NCI-H82 treated with DMSO at 0.1 percent for 48 hours (cell line): ENCODE measurements at regions not wholly inside any gene's neighbourhood (a gene's known extent, or its start where the extent isn't known, plus 50 kb on each side); places are given as distances from the start of the nearest gene placed in this dataset.

Experiments
- DNase-seq: peaks from one replicate; lab custom pipeline; 2025; ENCODE audit not compliant: unreplicated experiment; lab: John Stamatoyannopoulos, UW

DNA sequence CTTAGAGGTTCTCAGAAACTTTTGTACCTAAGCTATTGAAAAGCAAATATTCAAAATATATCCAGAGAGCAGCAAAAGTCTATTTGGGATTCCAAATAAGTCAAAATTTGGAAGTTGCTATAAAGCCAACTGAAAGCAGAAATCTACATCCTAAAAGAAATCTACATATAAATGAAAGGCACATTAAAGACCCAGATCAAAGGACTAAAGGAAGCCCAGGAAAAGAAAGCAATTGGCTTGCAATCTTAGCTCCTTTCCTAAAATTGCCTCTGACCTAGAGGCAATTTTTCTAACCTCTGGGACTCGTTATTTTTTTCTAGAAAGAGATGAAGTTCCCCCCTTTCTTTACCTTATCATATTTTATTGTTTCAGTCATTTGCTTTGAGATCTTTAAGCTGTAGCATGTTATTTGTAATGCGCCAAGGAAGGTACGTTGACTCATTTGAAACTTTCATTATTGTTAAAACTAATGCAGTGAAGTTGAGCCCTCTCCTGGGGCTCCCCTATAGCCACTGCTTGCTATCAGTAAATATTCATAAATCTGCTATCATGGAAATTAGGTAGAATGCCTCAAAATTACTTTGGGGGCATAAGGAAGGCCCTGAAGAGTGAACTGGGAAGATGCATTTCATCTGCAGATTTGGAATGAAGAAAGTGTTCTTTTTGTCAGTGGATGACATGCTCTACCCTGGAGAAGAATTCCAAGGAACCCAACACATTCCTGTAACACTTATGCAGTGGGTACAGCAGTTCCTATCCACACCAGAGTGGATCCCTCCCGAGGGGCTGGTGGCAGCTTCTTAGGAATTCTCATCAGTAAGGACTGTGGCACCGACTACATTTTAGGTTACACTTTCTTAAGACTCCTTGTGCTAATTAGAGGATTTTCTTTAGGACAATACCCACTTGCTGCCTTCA, 177.8 kb upstream of the IGFBP7 start:
- DNase-seq, result no peak

DNA sequence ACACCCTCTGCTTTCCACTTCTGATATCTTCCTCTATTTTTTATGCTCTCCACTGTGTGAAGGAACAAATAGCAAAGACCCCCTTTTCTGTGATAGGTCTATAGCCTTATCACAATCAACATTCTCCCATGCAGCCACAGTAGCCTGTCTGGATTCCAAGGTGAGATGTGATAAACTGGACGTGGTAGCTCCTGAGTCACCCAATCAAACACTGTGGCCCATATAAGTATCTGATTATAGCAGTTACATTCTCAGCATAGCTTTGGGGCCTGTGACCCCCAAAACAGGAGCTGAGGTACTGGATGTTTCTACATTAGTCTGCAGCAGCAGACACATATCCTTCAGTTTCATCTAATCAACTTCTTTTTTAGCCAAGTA, 172.7 kb upstream of the IGFBP7 start:
- DNase-seq, result no peak

DNA sequence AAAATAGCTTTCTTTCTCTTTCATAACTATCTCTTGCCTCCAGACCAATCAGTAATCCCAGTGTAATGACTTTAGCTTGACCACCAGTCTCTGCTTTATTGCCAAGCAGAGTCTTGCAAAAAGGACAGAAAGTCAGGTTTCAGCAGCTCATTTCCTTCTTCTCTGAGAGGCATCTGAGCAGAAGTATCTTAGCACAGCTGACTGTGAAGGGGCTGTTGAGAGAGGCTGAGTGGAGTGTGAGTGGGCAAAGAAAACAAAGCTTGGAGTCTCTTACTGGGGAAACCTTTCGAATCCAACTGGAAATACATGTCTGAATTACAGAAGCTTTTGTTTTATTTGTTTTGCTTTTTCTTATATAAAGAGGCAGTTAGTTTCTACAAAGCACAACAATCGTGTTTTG, 170.3 kb upstream of the IGFBP7 start:
- no peak for DNase-seq

DNA sequence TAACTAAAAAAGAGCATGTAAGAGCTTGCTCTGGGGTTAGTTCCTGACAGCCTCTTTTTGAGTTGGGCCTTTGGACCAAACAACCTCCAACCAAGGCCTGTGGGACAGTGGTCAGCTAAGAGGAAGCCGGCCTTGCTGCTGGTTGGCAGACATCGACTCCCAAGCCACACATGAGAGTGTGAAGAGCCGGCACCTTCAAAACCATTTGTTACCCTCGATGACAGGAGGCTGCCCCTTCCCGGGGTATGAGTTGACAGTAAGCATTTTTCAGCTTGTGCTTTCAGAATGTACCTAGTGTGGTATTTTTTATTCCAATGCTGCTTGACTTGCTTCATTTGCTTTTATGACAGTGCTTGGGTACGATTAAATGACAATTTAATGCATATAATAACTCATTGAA, 168.6 kb upstream of the IGFBP7 start:
- DNase-seq, result no peak

DNA sequence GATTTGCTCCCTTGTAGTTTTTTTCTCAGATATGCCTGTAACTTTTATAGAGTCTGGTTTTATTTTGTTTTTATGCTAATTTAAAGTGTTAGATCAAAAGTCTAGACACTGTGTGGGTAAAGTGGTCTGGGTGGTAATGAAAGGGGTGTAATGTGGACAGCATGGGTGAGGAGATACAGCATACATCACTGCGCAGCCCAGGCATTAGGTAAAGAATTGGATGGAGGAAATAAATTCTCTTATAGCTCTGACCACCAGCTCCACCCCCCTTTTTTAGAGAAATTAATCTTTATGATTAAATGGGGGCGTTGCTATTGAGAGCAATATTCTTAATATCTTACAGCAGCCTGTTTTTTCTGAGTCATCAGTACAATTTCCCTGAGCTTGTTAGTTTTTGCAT, 163.9 kb upstream of the IGFBP7 start:
- DNase-seq, result no peak

DNA sequence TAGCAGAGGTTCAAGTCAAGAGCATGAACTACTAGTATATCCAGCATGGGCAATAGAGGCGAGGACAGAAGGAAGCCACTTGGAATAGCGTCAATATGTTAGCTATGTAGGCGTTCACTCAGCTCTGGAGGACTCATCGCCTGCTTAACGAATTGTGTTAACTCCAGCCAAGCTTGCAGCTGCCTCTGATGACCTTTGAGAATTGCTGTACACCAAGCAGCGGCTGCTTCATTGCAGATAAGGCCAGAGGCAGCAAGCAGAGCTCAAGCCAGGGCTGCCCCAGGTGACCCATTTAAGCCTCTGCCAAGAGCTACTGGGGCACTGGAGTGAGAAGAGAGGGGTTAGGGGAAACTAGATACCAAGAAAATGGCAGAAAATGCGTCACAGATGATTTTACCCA, 160.2 kb upstream of the IGFBP7 start:
- no peak for DNase-seq

DNA sequence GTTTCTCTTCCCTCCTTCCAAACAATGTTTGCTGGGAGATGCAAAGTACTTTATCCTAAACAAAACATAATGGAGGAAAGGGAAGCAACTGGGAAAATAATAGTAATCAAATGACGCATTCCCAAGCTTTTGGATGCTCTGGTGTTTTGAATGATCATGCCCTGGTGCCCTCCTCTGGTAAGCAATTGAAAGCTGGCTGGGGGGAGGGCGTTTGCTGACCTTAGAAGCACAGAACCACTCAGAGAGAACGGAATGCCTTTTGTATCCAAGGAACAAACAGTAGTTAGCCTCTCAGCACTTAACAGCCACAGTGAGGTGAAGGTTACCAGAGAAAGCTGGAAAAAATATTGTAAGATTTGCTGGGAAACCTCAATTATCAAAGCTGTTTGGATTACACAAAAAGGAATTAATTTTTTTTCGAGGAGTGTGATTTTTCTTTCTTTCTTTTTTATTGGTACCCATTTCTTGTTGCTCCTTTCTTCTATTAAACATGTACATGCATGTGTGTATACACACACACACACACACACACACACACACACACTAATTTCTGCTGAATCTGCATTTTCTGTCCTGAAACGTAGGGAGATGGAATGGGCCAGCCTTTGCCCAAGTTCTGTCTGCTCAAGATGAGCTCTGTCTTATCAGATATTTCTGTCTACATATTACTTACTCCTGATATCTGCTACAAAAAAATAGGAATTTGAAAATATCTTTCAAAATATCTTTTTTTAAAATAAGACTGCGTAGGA, 155.8 kb upstream of the IGFBP7 start:
- DNase-seq, result no peak

DNA sequence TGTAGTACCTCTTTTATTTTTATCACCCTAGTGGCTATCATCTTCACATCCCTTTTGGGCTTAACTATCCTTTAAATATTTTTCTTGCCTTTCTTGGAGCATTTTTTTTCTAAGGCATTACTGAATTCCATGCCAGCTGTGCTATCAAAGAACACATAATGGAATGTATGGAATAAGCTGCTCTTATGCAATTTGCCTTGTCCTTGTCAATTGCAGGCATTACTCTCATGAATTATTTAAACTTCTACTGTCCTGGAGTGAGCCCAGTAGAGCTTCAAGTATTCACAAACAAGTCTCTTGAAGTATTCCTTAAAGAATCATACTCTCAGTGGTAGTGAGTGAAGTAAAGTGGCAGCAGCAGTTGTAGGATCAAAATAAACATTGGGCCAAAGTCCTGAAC, 144.6 kb upstream of the IGFBP7 start:
- DNase-seq, result no peak

DNA sequence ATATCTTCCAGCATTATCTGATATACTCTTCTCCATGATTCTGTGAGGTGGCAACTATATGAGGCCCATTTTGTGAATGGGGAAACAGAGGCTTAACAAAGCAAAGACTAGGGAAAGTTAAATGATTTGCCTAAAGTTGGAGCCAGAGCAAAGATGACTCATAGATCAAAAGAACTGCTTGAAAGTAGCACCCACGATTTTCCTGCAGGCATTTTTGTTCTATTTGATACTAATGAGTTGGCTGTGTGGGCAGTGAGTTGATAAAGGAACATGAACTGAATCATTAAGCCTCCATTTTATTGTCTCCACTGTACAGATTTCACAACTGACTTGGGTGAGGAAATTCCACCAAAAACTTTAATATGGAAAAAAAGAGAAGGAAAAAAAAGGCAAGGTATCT, 138.9 kb upstream of the IGFBP7 start:
- no peak for DNase-seq

DNA sequence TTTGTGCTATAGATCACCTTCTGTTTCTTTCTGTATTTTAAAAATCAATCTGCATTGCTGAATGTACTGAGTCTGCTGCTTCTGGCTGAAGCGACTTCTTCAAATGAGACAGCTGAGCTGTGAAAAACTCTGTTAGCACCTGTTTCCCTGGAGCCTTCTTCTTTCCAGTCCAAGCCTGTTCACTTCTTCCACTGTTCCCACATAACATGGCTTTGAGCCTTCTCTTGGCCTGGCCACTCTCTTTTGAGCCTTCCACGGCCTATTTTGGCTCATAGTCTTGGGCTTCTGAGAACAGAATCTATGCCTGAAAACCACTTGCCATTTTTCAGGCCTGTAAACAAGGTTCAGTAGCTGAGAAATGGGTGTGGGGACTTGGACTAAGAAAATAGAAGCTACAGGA, 132.9 kb upstream of the IGFBP7 start:
- no peak for DNase-seq

DNA sequence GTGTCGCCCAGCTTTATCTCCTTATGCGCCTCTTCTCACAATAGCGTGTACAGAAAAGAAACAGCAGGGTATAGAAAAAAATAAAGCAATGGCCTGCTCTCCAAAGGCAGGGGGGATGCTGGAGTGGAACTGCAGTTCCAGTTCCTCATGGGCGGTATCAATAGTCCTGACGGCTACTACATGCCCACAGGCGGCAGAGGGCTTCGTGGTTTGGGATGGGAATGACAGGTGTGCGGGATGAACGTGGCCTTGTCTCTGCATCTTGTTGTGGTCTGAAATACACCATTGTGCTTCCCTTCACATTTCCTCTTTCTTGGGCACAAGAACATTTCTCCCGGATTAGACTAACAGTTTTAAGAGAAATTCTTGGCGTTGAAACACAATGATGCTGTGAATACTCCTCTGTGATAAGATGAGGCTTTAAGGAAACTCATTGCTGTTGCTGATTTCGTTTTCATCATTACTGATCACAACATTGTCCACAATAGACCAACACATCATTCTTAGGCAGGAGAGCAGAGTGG, 124.1 kb upstream of the IGFBP7 start:
- DNase-seq, result no peak

DNA sequence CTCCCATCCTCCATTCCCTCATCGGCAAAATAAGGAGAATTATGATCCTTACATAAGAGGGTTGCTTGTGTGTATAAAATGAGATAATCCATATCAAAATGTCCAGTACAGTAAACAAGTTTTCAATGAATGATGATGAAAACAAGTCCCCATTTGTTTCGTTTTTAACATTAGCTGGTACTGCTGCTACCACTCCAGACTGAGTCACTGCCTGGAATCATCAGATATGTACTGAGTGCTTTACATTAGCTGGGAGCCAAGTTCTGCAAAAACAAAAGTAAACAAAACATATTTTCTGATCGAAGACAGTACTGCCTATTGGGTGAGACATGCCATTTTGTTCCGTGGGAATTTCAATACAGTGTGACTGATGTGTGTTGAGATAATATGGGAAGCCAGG, 123.2 kb upstream of the IGFBP7 start:
- DNase-seq, result no peak

DNA sequence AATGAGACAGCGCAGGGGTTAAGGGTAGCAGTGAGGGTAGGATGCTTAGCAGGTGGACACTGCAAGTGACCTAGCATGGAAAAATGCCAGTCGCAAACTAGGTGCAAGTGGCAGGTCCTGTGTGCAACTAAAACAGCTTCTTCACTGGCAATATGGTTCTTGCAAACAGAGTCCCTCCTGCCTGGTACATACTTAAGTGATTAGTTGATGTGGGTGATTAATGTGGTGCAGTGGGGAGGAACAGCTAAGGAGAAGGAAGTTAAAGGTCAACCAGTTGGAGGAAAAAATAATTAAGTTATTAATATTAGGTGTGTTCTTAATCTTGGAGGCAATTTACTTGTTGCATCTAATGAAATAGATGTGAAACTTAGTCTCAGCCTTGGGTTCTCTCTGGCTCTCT, 121.6 kb upstream of the IGFBP7 start:
- DNase-seq, result no peak

DNA sequence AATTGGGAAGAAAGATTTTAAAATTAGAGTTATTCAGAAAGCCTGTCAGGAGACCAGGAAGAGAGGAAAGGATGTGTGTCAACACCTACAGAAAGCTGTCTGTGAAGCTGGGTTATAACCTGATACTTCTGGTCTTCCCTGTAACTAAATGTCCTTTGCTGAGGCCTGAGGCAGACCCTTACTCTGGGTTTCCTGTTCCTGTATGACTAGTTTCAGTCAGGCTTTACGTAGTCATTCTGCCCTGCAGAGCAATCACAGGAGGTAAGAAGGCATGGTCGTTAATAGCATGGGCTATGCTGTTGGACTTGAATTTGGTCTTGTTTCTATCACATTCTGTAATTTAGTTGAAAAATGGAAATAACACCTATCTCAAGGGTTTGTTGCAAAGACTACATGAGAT, 110.5 kb upstream of the IGFBP7 start:
- no peak for DNase-seq

DNA sequence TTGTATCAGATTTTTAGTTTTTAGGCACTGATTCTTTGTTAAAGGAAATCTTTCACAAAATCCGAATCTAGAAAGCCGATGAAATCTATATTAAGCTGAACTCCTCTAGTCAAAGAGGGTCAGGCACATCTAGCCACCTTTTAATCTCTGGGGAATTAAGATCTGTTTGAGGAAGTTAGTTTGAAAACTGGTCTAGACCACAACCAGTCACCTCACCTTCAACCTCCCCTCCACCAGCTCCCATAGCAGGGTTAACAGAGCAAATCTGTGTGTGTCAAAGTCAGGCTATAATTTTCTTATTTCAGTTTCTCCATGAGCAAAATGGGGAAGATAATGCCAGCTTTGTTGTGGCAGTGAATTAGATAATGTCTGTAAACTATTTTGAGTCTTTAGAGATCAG, 110.0 kb upstream of the IGFBP7 start:
- no peak for DNase-seq

DNA sequence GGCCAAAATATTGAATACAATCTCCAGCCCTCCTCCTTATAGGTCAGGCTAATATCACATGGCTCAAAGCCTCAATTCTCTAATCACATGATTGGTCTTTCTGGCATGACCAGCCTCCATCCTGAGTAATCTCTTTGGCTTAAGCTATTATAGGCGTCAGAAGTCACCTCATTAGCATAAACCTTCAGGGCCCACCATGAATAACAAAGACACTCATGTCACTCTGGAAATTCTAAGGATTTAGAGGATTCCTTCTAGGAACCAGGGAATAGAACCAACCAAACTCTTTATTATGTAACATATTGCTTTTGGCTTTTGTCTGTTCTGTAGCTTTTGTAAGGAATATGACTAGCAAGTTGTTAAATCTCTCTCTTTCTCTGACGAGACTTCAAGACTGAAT, 109.2 kb upstream of the IGFBP7 start:
- no peak for DNase-seq

DNA sequence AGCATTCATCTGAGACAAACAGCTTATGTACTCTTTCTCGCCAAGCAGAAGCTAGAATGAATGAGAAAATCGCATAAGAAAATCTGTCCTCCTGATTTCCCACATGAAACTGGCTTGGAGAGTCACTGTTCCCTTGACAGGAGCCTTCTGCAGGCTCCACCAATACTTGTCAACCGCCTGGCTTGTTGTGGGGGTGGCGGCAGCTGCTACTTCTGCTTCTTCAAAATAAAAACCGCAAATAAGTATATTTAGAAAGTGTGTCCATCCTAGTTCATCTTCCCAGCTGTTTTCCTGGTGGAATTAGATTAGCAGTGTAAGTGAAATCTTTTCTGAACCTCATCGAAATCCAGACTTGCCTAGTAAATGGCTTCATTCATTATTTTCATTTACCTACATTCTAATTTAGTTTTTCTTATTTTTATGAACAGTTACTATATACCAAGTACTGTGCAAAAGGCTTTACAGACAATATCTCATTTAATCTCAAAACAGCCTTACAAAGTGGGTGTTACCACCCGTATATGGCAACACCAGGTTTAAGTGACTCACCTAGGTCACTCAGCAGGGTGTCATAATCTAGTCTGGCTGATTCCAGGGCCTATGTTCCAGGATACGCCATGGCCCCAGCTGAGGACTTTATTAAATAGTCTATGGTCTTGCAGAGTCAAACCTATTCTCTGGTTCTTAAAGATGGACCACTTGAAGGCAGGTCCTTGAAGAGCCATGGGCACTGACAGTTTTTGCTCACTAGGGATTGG, 104.6 kb upstream of the IGFBP7 start:
- DNase-seq, result no peak

DNA sequence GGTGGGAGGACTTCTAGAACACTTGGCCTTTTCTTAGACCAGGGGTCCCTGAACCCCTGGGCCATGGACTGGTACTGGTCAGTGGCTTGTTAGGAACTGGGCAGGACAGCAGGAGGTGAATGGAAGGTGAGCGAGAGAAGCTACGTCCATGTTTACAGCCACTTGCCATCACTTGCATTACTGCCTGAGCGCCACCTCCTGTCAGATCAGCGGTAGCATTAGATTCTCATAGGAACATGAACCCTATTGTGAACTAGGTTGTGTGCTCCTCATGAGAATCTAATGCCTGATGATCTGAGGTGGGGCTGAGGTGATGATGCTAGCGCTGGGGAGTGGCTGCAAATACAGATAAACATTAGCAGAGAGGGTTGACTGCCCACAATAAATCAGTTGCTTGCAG, 100.9 kb upstream of the IGFBP7 start:
- DNase-seq, result no peak

DNA sequence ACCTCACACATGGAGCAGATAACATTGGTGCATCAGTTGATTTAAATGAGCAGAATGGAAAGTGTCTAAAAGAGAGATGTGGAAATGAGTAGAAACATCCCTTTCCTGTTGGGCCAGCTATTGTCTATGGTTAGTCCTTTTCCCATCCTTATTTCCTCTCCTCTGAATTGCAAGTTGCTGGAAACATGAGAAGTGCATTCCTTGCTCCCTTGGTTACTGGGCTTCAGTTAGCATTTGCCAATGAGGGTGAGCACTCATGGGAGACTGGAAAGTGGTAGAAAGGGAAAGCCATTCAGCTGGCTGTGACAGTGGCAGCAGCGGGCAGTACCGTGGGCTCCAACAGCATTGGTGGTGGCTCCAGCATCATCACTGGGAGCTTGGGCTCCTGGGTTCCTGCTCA, 96.0 kb upstream of the IGFBP7 start:
- DNase-seq, result no peak

DNA sequence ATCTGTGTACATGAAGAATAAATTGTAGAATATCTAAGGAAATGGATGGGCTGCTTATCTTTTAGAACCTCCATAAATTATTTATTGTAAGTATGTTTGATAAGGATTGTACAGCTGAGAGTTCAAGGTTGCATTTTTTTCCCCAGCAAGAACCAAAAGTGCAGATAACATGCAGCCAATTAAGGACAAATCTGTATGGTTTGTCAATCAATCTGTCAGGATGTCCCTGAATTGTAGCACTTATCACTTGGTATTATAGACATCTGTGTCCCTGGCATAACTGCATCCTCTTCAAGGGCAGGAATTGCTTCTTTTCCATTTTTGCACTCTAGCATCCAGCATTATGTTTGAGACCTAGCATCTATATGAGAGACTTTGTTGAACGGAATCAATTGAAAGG, 95.4 kb upstream of the IGFBP7 start:
- DNase-seq, result no peak

DNA sequence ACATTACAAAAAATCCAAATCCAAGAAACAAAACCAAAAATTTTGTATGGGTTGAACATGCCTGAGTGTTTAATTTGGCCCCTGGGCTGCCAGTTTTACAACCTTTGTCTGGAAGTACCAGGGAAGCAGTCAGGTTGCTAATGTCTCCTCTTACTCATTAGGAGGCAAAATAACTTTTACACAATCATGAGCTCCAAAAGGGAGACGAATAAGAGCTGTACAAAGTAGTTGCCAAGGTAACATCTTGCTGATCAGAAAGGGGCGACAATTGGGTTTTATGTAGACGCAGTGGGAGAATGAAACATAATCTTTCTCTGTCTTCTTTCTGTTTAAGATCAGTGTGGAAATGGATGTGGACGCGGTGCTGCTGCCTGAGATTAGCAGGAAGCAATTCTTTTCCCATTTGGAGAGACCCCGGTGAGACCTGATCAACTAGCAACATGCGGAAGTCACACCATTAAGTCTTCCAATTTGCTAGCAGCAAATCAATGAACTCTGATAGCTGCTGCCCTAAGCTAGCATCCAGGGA, 90.7 kb upstream of the IGFBP7 start:
- DNase-seq, result no peak
